Sigmoid colon (tissue), 6 donors: ENCODE measurements at regions not wholly inside any gene's neighbourhood (a gene's known extent, or its start where the extent isn't known, plus 50 kb on each side); places are given as distances from the start of the nearest gene placed in this dataset.

Experiments used
- DNase-seq: peaks from one replicate; pipeline ENCODE4 v3.0.0-alpha.2; 2019
- H3K27ac ChIP-seq, 4 donors: fragments of 200-600 bp; sonication (generic); one replicate each; pipeline ENCODE4 v1.5.1; 2016 to 2019; ENCODE audit warnings: mild to moderate bottlenecking in 1 of 4
- H3K27me3 ChIP-seq, 3 donors: fragments of 200-600 bp; sonication (generic); one replicate each; pipeline ENCODE4 v1.5.1; 2019; ENCODE audit warnings: mild to moderate bottlenecking in 1 of 3
- H3K36me3 ChIP-seq, 4 donors: fragments of 200-600 bp; sonication (generic); one replicate each; pipeline ENCODE4 v1.5.1; 2016 to 2019
- H3K4me1 ChIP-seq, 4 donors: fragments of 200-600 bp; sonication (generic); one replicate each; pipeline ENCODE4 v1.5.1; 2017 to 2019
- H3K4me3 ChIP-seq, 4 donors: fragments of 200-600 bp; sonication (generic); one replicate each; pipeline ENCODE4 v1.5.1; 2017 to 2019; ENCODE audit warnings: mild to moderate bottlenecking in 2 of 4, moderate library complexity in 1 of 4
- H3K9me3 ChIP-seq, 4 donors: fragments of 200-600 bp in 3 of 4; sonication (generic) in 3 of 4; one replicate each; pipeline versions ENCODE4 v1.5.1 to v1.6.1; 2013 to 2019
- CTCF ChIP-seq, 4 experiments: fragments of 450-650 bp in 3 of 4; fragments of 200-600 bp in 1 of 4; IDR thresholded peaks; one replicate each; pipeline ENCODE4 v1.5.1; 2016 to 2019; ENCODE audit warnings: antibody characterized with exemption in 4 of 4, mild to moderate bottlenecking in 3 of 4, moderate library complexity in 2 of 4
- EP300 ChIP-seq, 4 donors: sonication (generic); formaldehyde crosslinking; IDR thresholded peaks; one replicate each; pipeline ENCODE4 v1.6.1; 2017; ENCODE audit warnings: antibody characterized with exemption in 4 of 4
- POLR2A ChIP-seq, 2 donors: fragments of 450-650 bp; IDR thresholded peaks; one replicate each; pipeline ENCODE4 v1.6.1; 2016; ENCODE audit warnings: antibody characterized with exemption in 2 of 2, mild to moderate bottlenecking in 2 of 2, moderate library complexity in 2 of 2
- POLR2AphosphoS5 ChIP-seq, 4 donors: sonication (generic); formaldehyde crosslinking; IDR thresholded peaks; one replicate each; pipeline ENCODE4 v1.6.1; 2017; ENCODE audit warnings: antibody characterized with exemption in 4 of 4
- WGBS, 2 donors: extraction: QIAGEN DNeasy Blood & Tissue Kit; methylation state at CpG; one replicate each; pipeline ENCODE4 v1.1.7; 2013; 5-methylcytosine and 5-hydroxymethylcytosine counted together
- intact Hi-C: fragments of 100-400 bp; cut with DNase I; formaldehyde crosslinking; loops from one replicate; pipeline ENCODE4 v1.15.1; 2023
- donor health status: healthy with polysubstance abuse.
- donor health status: healthy.

- DNase-seq: no peak
- H3K4me3 ChIP-seq: no peak overlapping the region
- H3K27ac ChIP-seq: no peak overlapping the region
- no peaks in the 10 kb centered on the region for H3K27me3 ChIP-seq
- TF ChIP-seq POLR2AphosphoS5 (IDR thresholded peaks at IDR 0.05): no peak
- TF ChIP-seq POLR2A (IDR thresholded peaks at IDR 0.05): no peak
- no peak for TF ChIP-seq EP300 (IDR thresholded peaks at IDR 0.05)
- no peak for TF ChIP-seq CTCF (IDR thresholded peaks at IDR 0.05)
- H3K4me1 ChIP-seq: peaks cover 0 to 5% (median 2%) of the 10 kb centered on the region in 4 donors
- intact Hi-C loops: no loop called here
- 9 to 40% methylated on average over 1 of the region's 1 CpG for WGBS, 2 donors
- H3K9me3 ChIP-seq: peaks cover 0 to 2% (median under 1%) of the 10 kb centered on the region in 4 donors
- no peaks in the 10 kb centered on the region for H3K36me3 ChIP-seq
Measured at GRCh38 chr3:1883534-1883933, 215.1 kb upstream of the CNTN4 start.

GRCh38 chr3:1892459-1892858 lies 206.2 kb upstream of the CNTN4 start:
- Histone ChIP-seq H3K27ac (no peak overlapping the region), H3K9me3 (peaks cover 2 to 12% (median 7%) of the 10 kb centered on the region in 4 donors), H3K4me1 (no peaks in the 10 kb centered on the region), H3K4me3 (no peak overlapping the region), H3K27me3 (no peaks in the 10 kb centered on the region), H3K36me3 (no peaks in the 10 kb centered on the region)
- no peak for DNase-seq
- 76 to 86% methylated on average over 2 of the region's 2 CpGs for WGBS, 2 donors
- no peak for TF ChIP-seq POLR2A (IDR thresholded peaks at IDR 0.05)
- TF ChIP-seq EP300 (IDR thresholded peaks at IDR 0.05): no peak
- no peak for TF ChIP-seq POLR2AphosphoS5 (IDR thresholded peaks at IDR 0.05)
- no peak for TF ChIP-seq CTCF (IDR thresholded peaks at IDR 0.05)
- intact Hi-C loops: no loop called here

GRCh38 chr3:1902416-1902815 lies 196.2 kb upstream of the CNTN4 start:
- H3K36me3 ChIP-seq: no peaks in the 10 kb centered on the region
- TF ChIP-seq CTCF (IDR thresholded peaks at IDR 0.05): no peak
- TF ChIP-seq EP300 (IDR thresholded peaks at IDR 0.05): no peak
- TF ChIP-seq POLR2AphosphoS5 (IDR thresholded peaks at IDR 0.05): no peak
- TF ChIP-seq POLR2A (IDR thresholded peaks at IDR 0.05): no peak
- 52 to 70% methylated on average over 4 of the region's 4 CpGs for WGBS, 2 donors
- H3K4me3 ChIP-seq: no peak overlapping the region
- H3K4me1 ChIP-seq: no peaks in the 10 kb centered on the region
- intact Hi-C loops: no loop called here
- no peak overlapping the region for H3K27ac ChIP-seq
- DNase-seq: no peak
- no peaks in the 10 kb centered on the region for H3K27me3 ChIP-seq
- H3K9me3 ChIP-seq: peaks cover 0 to 2% (median 0%) of the 10 kb centered on the region in 4 donors

- H3K4me3 ChIP-seq: no peak overlapping the region
- 23 to 53% methylated on average over 3 of the region's 3 CpGs for WGBS, 2 donors
Measured at GRCh38 chr3:1903111-1903510, 195.6 kb upstream of the CNTN4 start.

More at GRCh38 chr3:1903111-1903510, 195.6 kb upstream of the CNTN4 start:
- H3K9me3 ChIP-seq: peaks cover 0 to 2% (median 0%) of the 10 kb centered on the region in 4 donors
- no peaks in the 10 kb centered on the region for H3K27me3 ChIP-seq
- H3K27ac ChIP-seq: no peak overlapping the region
- intact Hi-C loops: no loop called here
- H3K36me3 ChIP-seq: no peaks in the 10 kb centered on the region
- TF ChIP-seq CTCF (IDR thresholded peaks at IDR 0.05) (no peak), POLR2A (IDR thresholded peaks at IDR 0.05) (no peak), EP300 (IDR thresholded peaks at IDR 0.05) (no peak), POLR2AphosphoS5 (IDR thresholded peaks at IDR 0.05) (no peak)
- no peaks in the 10 kb centered on the region for H3K4me1 ChIP-seq
- DNase-seq: no peak
